HEK293 (cell line): ENCODE measurements at regions not wholly inside any gene's neighbourhood (a gene's known extent, or its start where the extent isn't known, plus 50 kb on each side); places are given as distances from the start of the nearest gene placed in this dataset.

Experiments used
- CTCF ChIA-PET: fragments of 350-600 bp; formaldehyde crosslinking; extraction: SDS; loops from one replicate; lab custom pipeline; 2021; ENCODE audit warnings: antibody characterized with exemption; lab: Yijun Ruan, JAX
- POLR2A ChIA-PET: fragments of 300-600 bp; formaldehyde crosslinking; extraction: SDS; loops from one replicate; lab custom pipeline; 2020; ENCODE audit warnings: antibody characterized with exemption, inconsistent platforms; lab: Yijun Ruan, JAX
- H3K27ac ChIP-seq: fragments of 200-500 bp; sonication (Bioruptor generic); 2 replicates; pipeline ENCODE4 v1.5.1; 2014; ENCODE audit warnings: low read depth, low read length, control low read depth, inconsistent platforms; ENCODE audit errors: extremely low read depth
- H3K36me3 ChIP-seq, 2 experiments: fragments of 200-500 bp in 1 of 2; sonication (Bioruptor generic) in 1 of 2; 1 replicate in 1 of 2; 2 replicates in 1 of 2; pipeline ENCODE4 v1.5.1; 2014 to 2017; ENCODE audit warnings: inconsistent platforms in 2 of 2, low read length in 2 of 2; ENCODE audit not compliant: control insufficient read depth in 2 of 2, insufficient read depth in 1 of 2
- H3K4me1 ChIP-seq: fragments of 200-500 bp; sonication (Bioruptor generic); 2 replicates; pipeline ENCODE4 v1.5.1; 2014; ENCODE audit warnings: mild to moderate bottlenecking, low read length, inconsistent platforms; ENCODE audit not compliant: control insufficient read depth, insufficient read depth
- H3K4me3 ChIP-seq: 2 replicates; pipeline ENCODE4 v1.5.1; 2011; ENCODE audit warnings: low read depth, mild to moderate bottlenecking, control low read depth, low read length, moderate library complexity
- H3K9me3 ChIP-seq: fragments of 200-500 bp; sonication (Bioruptor generic); 2 replicates; pipeline ENCODE4 v1.5.1; 2014; ENCODE audit warnings: low read depth, low read length, inconsistent platforms; ENCODE audit not compliant: control insufficient read depth, insufficient read depth
- BCL11A ChIP-seq: fragments of 450-650 bp; formaldehyde crosslinking; IDR thresholded peaks from 2 replicates; pipeline ENCODE4 v1.5.1; 2016; ENCODE audit warnings: low read depth, missing biosample characterization, missing genetic modification characterization
- CTCF ChIP-seq: fragments of 450-650 bp; formaldehyde crosslinking; IDR thresholded peaks from 2 replicates; pipeline ENCODE4 v1.5.1; 2016; ENCODE audit warnings: missing biosample characterization, missing genetic modification characterization
- EGR2 ChIP-seq: fragments of 450-650 bp; formaldehyde crosslinking; IDR thresholded peaks from 2 replicates; pipeline ENCODE4 v1.5.1; 2016; ENCODE audit warnings: low read depth, missing biosample characterization, missing genetic modification characterization
- GLI2 ChIP-seq: fragments of 450-650 bp; formaldehyde crosslinking; IDR thresholded peaks from 2 replicates; pipeline ENCODE4; 2017; ENCODE audit warnings: missing biosample characterization, missing genetic modification characterization, low read depth, borderline replicate concordance
- HOXA7 ChIP-seq: sonication (generic); formaldehyde crosslinking; IDR thresholded peaks from 2 replicates; pipeline ENCODE4 v1.8.1; 2022; ENCODE audit warnings: missing genetic modification reagents, borderline replicate concordance
- KLF8 ChIP-seq: fragments of 450-650 bp; formaldehyde crosslinking; IDR thresholded peaks from 2 replicates; pipeline ENCODE4 v1.5.1; 2016; ENCODE audit warnings: missing biosample characterization, missing genetic modification characterization
- ZBTB49 ChIP-seq: fragments of 450-650 bp; formaldehyde crosslinking; IDR thresholded peaks from 2 replicates; pipeline ENCODE4 v1.5.1; 2016; ENCODE audit warnings: missing biosample characterization, missing genetic modification characterization, low read depth
- ZFHX2 ChIP-seq: fragments of 450-650 bp; formaldehyde crosslinking; conservative IDR thresholded peaks from 2 replicates; pipeline ENCODE4 v1.5.1; 2016; ENCODE audit warnings: missing biosample characterization, missing genetic modification characterization
- ZNF132 ChIP-seq: fragments of 450-650 bp; formaldehyde crosslinking; IDR thresholded peaks from 2 replicates; pipeline ENCODE4 v1.5.1; 2017; ENCODE audit warnings: missing biosample characterization, missing genetic modification characterization, borderline replicate concordance
- ZNF175 ChIP-seq: fragments of 450-650 bp; formaldehyde crosslinking; IDR thresholded peaks from 2 replicates; pipeline ENCODE4 v1.5.1; 2016; ENCODE audit warnings: missing biosample characterization, missing genetic modification characterization
- ZNF19 ChIP-seq: fragments of 450-650 bp; formaldehyde crosslinking; IDR thresholded peaks from 2 replicates; pipeline ENCODE4; 2016; ENCODE audit warnings: missing biosample characterization, missing genetic modification characterization, low read depth
- ZNF214 ChIP-seq: fragments of 450-650 bp; formaldehyde crosslinking; IDR thresholded peaks from 2 replicates; pipeline ENCODE4 v1.5.1; 2017; ENCODE audit warnings: missing biosample characterization, mild to moderate bottlenecking, missing genetic modification characterization, borderline replicate concordance
- ZNF221 ChIP-seq: fragments of 450-650 bp; formaldehyde crosslinking; IDR thresholded peaks from 2 replicates; pipeline ENCODE4 v1.5.1; 2017; ENCODE audit warnings: missing biosample characterization, missing genetic modification characterization, borderline replicate concordance
- ZNF26 ChIP-seq: fragments of 450-650 bp; formaldehyde crosslinking; IDR thresholded peaks from 2 replicates; pipeline ENCODE4 v1.5.1; 2016; ENCODE audit warnings: missing biosample characterization, missing genetic modification characterization
- ZNF302 ChIP-seq: fragments of 450-650 bp; formaldehyde crosslinking; IDR thresholded peaks from 2 replicates; pipeline ENCODE4 v1.5.1; 2016; ENCODE audit warnings: missing biosample characterization, missing genetic modification characterization, low read depth
- ZNF37A ChIP-seq: fragments of 450-650 bp; IDR thresholded peaks from 2 replicates; pipeline ENCODE4 v1.5.1; 2018; ENCODE audit warnings: missing biosample characterization, missing genetic modification characterization
- ZNF404 ChIP-seq: fragments of 450-650 bp; formaldehyde crosslinking; IDR thresholded peaks from 2 replicates; pipeline ENCODE4 v1.5.1; 2017; ENCODE audit warnings: missing biosample characterization, missing genetic modification characterization
- ZNF488 ChIP-seq: fragments of 450-650 bp; formaldehyde crosslinking; IDR thresholded peaks from 2 replicates; pipeline ENCODE4 v1.5.1; 2016; ENCODE audit warnings: missing biosample characterization, missing genetic modification characterization
- ZNF658 ChIP-seq: fragments of 450-650 bp; formaldehyde crosslinking; IDR thresholded peaks from 2 replicates; pipeline ENCODE4; 2016; ENCODE audit warnings: missing biosample characterization, missing genetic modification characterization
- ZNF660 ChIP-seq: fragments of 450-650 bp; IDR thresholded peaks from 2 replicates; pipeline ENCODE4 v1.5.1; 2018; ENCODE audit warnings: missing biosample characterization, mild to moderate bottlenecking, missing genetic modification characterization

- ChIA-PET POLR2A (no interaction called here), CTCF (no interaction called here)
- Histone ChIP-seq H3K36me3 (no peaks in the 10 kb centered on the region), H3K27ac (no peak overlapping the region), H3K4me3 (no peak overlapping the region), H3K9me3 (no peaks in the 10 kb centered on the region), H3K4me1 (no peaks in the 10 kb centered on the region)
- TF ChIP-seq ZBTB49 = no peak
- no peak for TF ChIP-seq ZNF488 (tag by site-specific recombination)
These were observed 324.2 kb upstream of the TGFBR2 start for GRCh38 chr3:30282154-30282696.

GRCh38 chr3:30285188-30286006 is 321.0 kb upstream of the TGFBR2 start:
- CTCF ChIA-PET = interaction anchor here (0.6 to 1.3 kb wide), 4 partner anchors 21 to 408 kb away, joined by 3 read pairs; no protein-coding TSS in a partner anchor

GRCh38 chr3:30286007-30286669 is 320.3 kb upstream of the TGFBR2 start:
- Histone ChIP-seq H3K27ac (no peak overlapping the region), H3K9me3 (no peaks in the 10 kb centered on the region), H3K36me3 (no peaks in the 10 kb centered on the region), H3K4me3 (no peak overlapping the region), H3K4me1 (no peaks in the 10 kb centered on the region)
- TF ChIP-seq EGR2 (tag by site-specific recombination) (0 out of 2 replicates have a peak, but pooled peaks have one; percentile 23), ZNF175 (tag by site-specific recombination) (no peak), ZFHX2 (0 out of 2 replicates have a peak, but pooled peaks have one; percentile 39), KLF8 (tag by site-specific recombination) (no peak), ZNF660 (tag by site-specific recombination) (0 out of 2 replicates have a peak, but pooled peaks have one; percentile 24), ZNF404 (tag by site-specific recombination) (no peak)
- POLR2A ChIA-PET = no interaction called here
- CTCF ChIA-PET = interaction anchor here (0.6 to 1.1 kb wide), 2 partner anchors 22 to 273 kb away, joined by 3 read pairs; no protein-coding TSS in a partner anchor

More at GRCh38 chr3:30285188-30286006, 321.0 kb upstream of the TGFBR2 start:
- Histone ChIP-seq H3K36me3 (no peaks in the 10 kb centered on the region), H3K4me1 (no peaks in the 10 kb centered on the region), H3K27ac (no peak overlapping the region), H3K4me3 (no peak overlapping the region), H3K9me3 (no peaks in the 10 kb centered on the region)
- TF ChIP-seq HOXA7 (no peak), BCL11A (tag by site-specific recombination) (no peak), ZNF19 (tag by site-specific recombination) (no peak), GLI2 (no peak), ZNF221 (tag by site-specific recombination) (no peak)
- POLR2A ChIA-PET = no interaction called here

GRCh38 chr3:30286811-30287210 is 319.6 kb upstream of the TGFBR2 start:
- Histone ChIP-seq H3K36me3 (no peaks in the 10 kb centered on the region), H3K27ac (no peak overlapping the region), H3K4me3 (no peak overlapping the region), H3K4me1 (no peaks in the 10 kb centered on the region), H3K9me3 (no peaks in the 10 kb centered on the region)
- POLR2A ChIA-PET = no interaction called here
- CTCF ChIA-PET = interaction anchor here (1.1 kb wide), 1 partner anchor 274 kb away, joined by 3 read pairs; no protein-coding TSS in a partner anchor
- no peak for TF ChIP-seq ZNF37A
- TF ChIP-seq ZNF302 (tag by site-specific recombination) = no peak
- no peak for TF ChIP-seq ZNF658
- no peak for TF ChIP-seq ZNF132 (tag by site-specific recombination)
- TF ChIP-seq CTCF (tag by site-specific recombination) = no peak
- TF ChIP-seq ZNF214 = no peak
- no peak for TF ChIP-seq ZNF26 (tag by site-specific recombination)
